Hepatic stellate cell (primary cell): ENCODE measurements at regions not wholly inside any gene's neighbourhood (a gene's known extent, or its start where the extent isn't known, plus 50 kb on each side); places are given as distances from the start of the nearest gene placed in this dataset.

ENCODE experiments used
- DNase-seq: peaks from one replicate; pipeline ENCODE4 v3.0.0; 2011; ENCODE audit warnings: low spot score

DNA sequence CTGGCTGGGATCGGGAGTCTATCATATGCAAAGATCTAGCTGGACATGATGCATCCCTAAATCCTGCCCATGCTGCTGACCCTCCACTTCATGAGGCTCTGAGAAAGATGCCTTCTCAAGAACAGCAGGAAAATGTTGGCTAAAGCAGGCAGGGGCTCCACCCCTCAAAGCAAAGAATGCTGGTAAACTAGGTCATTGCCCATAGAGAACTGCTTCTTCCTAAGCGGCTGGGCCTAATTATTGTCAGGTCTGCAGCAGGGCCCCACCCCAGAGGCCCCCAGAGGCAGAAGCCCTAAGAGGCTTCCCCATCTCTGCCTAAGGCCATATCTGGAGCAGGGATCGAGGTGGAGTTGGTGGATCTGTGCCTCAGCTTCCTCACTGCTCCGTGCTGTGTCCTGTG lies 447.4 kb upstream of the PROK2 start:
- no peak for DNase-seq

DNA sequence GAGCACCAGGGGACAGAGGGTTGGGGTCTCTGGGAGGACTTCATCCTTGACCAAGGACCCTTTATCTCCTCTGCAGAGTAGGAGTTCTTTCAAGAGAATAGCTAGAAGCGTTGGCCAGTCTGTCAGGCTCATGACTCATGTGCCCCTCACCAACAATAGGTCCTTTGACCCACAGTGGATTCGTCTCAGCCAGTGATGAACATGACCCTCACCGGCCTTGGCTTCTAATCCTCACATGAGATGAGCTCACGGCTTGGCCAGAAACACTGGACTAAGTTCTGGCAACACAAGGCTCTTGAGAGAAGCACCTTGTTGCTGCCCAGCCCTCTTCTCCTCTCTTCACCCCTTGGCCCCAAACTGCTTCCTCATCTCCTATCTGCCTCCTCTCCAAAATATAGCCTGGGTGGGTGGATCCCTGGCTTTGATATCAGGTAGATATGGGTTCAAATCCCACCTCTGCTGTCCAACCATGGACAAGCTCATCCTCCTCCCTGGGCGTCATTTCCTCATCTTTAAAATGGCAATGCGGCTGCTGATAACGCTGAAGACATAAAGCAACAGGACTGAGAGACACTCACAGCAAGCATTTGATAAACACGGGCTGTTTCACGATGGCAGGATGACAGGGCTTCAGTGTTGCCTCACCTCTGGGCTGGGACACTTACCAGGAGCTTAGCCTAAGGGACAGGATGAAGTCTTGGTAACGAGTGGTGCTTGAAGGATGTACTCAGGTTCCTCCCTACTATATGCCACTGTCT lies 446.7 kb upstream of the PROK2 start:
- no peak for DNase-seq

DNA sequence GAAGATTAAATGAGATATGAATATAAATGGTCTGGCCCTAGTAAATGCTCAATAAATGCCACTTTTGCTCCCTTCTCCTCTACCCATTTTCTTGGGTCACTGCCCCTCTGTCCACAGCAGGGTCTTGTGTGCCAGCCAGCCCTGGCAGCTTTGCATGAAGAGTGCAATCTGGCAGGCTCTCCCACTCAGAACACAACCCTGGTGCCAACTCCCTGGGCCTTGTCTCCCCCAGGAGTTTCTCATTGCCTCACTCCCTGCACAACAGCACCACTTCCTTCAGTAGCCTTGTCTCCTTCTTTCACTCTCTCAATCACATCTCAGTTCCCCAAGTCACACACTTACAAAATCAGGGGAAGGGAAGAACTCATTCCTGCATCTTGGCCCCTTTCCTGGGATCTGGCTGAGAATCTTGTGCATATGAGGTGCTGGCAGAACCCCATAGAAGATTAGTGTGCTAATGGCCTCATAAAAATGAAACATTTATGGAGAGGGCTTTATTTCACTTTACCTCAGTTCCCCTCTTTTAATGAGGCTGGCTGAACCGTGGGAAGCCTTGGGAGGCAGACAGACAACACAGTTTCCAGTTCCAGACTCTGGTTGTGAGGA lies 445.9 kb upstream of the PROK2 start:
- no peak for DNase-seq

DNA sequence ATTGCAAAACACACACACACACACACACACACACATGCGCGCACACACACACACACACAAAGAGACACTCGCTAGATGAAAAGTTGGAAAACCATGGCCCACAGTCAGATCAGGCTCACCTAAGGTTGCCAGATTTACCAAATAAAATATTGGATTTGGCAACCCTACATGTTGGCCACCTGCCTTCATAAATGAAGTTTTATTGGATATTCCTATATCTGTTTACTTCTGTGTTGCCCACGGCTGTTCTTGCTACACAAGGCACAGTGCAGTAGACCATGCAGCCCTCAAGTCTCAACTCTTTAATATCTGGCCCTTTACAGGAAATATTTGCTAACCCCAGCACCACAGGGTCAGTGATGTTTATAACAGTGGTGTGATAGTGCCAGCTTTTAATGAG lies 445.0 kb upstream of the PROK2 start:
- no peak for DNase-seq

DNA sequence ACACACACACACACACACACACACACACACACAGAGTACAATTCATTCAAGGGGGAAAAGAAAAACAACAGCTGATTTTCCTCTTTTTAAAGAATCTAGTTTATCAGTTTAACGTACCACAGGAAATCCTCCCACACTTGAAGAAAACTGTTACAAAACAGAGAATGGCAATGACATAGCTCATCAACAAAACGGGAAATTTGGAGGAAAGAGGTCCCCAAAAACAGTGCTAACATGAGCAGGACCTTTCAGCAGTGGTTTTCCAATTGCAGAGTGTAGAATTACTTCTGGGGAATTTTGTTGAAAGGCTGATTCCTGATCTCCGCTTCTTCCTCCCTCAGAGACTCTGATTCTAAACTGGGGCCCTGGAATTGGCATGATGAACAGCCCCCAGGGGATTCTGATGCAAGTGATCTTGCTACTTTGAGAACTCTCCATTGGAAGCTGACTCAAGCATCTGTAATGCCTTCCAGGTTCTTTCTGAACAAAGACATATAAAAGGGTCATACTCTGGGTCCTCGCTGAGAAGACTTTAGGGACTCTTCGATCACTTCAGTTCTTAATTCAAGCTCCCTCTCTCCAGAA lies 442.6 kb upstream of the PROK2 start:
- DNase-seq: no peak

DNA sequence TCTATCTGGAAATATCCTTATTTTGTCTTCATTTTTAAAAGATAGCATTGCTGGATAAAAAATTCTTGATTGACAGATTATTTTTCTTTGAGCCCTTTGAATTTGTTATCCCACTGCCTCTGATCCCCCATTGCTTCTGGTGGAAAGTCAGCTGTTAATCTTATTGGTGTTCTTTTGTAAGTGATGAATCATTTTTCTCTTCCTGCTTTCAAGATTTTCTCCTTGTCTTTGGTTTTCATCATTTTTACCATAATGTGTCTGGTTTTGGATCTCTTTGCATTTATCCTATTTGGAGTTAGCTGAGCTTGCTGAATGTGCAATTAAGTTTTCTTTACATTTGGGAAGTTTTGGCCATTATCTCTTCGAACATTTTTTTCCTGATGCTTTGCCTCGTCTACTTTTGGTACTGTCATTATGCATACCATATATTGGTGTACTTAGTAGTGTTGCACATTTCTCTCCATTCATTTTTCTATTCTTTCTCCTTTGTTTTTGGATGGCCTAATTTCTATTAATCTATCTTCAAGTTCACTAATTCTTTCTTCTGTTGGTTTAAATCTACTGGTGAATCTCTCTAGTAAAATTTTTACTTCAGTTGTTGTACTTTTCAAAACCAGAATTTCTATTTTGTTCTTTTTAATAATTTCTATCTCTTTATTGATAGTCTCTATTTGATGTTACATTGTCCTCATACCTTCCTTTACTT lies 440.0 kb upstream of the PROK2 start:
- DNase-seq: no peak

DNA sequence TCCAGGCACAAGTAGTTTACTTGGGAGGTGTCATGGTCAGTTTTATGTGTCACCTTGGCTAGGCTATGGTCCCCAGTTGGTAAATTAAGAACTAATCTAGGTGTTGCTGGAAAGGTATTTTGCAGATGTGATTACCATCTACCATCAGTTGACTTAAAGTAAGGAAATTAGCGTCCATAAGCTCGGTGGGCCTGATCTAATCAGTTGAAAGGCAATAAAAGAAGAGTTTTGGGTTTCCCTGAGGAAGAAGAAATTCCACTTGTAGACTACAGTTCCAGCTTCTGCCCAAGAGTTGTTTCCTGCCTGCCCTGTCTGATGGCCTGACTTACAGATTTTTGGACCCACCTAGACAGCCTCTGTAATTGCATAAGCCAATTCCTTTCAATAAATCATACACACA lies 438.7 kb upstream of the PROK2 start:
- DNase-seq: no peak

DNA sequence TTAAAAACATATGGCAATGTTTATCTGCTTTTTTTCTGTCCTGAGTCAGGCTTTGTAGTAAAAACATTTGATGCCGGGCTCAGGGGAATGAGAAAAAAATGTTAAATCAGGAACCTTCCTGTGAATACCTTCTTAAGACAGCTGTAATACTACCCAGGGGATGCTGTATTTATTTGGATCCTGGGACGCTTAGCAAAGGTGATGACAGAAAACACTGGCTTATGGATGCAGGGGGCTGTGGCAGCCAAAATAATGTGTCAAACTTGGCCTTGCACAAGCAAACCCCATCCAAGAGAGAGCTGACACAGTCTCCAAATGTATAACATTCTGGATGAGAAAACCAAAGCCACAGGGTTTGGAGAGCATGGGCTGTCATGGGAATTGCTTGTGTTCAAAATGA lies 438.2 kb upstream of the PROK2 start:
- DNase-seq: no peak

DNA sequence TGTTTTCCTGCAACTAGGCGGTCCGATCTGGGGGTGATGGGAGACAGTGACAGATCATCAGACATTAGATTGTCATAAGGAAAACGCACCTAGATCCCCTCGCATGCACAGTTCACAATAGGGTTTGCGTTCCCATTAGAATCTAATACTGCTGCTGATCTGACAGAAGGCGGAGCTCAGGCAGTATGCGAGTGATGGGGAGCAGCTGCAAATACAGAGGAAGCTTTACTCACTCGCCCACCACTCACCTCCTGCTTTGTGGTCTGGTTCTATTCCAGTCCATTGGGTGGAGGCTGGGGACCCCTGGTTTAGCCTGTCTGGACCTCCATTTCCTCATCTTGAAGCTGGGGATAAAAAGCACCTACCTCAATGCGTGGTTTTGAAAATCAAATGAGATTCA lies 437.5 kb upstream of the PROK2 start:
- DNase-seq: no peak

DNA sequence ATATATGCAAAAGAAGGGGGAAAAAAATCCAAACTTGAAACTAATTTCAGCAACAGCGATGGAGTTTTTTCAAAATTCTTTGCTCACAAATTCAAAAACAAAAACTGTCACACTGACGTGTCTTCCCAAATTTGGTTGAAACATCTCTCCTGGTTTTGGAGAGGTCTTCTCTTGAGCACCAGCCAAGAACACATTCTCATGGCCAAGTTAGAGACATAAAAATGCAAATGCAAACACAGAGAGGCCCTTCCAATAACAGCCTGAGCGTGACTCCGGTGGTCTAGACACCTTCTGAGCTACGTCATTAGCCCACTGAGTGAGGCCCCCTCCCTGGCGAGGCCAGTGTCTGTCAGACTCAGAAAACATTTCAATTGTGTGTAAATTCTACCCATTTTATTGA lies 436.0 kb upstream of the PROK2 start:
- no peak for DNase-seq

DNA sequence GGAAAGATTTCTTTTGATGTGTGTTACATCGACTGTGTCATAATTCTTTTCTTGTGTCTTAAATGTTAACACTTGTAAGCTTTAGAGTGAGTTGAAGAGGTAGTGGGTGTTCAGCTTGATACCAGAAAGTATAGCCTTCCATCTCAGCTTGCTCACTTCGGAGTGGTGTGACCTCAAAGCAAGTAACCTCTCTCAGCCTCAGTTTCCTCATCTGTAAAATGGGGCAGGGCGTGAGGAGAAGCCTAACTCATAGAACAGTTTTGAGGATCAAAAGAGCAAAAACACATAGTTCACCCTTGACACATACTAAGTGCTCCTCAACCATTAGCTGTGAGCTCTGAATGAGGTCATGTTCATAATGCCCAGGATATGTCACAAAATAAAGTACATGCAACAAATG lies 434.8 kb upstream of the PROK2 start:
- DNase-seq: no peak

DNA sequence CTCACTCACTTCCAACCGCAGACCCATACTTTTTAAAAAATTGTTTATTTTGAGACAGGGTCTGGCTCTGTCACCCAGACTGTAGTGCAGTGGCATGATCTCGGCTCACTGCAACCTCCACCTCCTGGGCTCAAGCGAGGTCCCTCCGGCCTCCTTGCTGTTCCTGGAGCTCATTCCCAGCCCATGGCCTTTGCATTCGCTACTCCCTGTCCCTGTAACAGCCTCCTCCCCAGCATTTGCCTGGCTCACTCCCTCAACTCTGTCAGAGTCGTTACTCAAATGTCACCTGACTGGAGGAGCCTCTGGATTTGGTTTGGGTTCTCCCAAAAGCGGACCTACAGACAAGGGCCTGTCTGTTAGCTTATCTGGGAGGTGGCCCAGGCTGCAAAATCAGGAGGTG lies 432.6 kb upstream of the PROK2 start:
- DNase-seq: no peak

DNA sequence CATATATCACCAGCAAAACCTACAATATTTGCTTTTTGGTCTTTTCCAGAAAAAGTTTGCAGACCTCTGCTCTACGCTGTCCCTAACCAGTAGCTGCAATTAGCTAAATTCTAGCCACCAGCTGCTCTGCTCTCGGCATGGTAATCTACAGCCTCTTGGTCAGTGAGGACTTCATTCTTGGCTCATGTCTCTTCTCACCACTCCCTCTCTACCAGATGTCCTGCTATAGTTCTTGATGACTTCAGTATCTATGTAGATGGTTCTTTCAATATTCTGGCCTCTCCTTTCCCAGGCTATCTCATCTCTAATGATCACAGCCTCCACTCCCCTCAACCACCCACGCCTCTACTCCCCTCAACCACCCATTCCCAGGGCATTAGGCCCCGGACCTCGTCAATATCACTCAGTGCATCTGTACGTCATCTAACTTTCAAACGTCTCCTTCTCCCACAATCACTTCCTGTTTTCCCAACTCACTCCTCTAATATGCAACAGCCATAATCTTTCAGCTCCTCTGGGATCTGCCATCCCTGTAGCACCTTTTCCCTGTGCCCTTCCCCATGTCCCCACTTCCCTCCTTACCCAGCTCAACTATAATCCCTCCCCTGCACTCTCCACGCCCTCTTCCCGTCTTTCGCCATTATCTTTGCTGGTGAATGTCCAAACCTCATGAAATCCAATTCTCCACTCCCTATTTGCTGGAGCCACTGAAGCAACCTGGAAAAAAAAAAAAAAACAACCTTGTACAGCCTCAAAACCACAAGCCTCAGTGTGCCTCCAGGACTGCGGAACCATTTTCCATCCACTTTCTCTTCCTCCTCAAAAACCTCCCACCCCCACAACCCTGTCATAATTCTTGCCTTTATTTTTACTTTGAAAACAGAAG lies 429.4 kb upstream of the PROK2 start:
- DNase-seq: no peak

DNA sequence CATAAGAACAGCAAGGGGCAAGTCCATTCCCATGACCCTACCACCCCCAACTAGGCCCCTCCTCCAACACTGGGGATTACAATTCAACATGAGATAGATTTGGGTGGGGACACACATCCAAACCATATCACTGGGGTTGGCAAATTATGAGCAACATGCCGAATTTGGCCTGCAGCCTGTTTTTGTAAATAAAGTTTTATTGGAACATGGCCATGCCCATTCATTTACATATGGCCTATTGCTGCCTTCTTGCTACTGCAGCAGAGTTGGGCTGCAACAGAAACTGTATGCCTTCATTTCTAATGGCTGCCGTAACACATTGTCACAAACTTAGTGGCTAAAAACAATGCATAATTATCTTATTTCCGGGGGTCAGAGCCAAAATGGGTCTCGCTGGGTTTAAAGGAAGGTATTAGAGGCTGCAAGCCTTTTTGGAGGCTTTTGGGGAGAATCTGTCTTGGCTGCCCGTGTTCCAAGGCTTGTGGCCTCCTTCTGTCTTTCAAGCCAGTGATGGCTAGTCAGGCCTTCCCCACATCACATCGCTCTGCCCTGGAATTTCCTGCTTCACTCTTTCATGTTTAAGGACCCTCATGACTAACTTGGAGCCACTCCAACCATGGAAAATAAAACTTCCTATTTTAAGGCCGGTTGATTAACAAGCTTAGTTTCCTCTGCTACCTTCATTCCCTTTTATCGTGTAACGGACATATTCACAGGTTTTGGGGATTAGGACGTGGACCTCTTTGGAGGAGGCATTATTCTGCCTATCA lies 428.5 kb upstream of the PROK2 start:
- no peak for DNase-seq

DNA sequence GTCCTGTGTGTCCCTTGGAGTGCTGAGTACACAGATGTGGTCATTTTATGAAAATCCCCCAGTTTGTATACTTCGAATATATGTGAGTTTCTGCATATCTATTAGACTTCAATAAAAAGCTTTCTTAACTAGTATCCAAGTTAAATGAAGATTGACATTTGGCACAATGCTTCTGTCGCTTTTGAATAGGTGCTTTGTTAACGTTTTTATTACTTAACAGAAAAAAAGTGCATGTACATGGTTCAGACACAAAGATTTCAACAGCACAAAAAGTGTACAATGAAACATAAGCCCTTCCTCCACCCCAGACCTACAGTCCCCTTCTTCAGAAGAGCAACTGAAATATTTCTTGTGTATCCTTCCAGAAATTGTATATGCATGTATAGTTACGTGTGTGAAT lies 427.4 kb upstream of the PROK2 start:
- no peak for DNase-seq

DNA sequence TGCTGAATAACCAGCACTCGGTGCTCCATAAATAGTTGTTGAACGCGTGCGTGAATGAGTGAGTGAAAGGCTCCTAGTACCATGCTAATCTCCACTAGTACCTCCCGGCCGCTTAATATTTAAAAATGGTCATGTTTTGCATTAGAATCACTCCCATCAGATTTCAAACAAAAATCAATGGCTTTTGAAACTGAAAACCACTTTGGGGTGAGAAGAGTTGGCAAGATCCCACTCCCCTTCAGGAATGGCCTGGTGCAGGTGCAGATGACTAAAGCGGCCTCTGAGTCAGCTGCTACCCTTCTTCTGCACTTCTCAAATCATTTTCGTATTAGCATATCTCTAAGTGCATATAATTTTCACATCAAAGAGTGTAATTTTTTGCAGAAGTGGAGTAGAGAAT lies 425.3 kb upstream of the PROK2 start:
- no peak for DNase-seq

DNA sequence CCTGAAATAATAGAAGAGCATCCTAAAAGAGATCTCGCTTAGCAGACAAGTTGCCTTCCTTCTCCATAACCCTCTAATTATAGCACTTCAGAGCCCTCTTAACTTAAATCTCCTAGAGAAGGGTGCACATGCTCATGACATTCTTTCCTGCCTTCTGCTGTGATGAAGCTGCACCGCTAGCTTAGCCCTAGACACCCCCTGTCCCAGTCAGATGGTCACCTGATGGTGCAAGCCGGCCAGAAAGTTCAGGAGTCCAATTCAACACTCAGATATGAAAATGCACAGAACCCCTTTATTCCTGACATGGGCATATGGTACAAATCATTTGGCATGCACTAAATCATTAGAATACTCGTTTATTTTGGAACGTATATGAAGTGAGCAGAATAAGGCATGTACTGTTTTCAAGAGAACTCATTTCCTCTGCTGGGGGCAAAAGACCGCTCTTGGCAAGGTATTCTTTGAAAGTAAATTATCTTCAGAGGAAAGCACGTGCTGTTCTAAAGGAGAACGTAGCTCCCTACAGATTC lies 420.4 kb upstream of the PROK2 start:
- DNase-seq: no peak

DNA sequence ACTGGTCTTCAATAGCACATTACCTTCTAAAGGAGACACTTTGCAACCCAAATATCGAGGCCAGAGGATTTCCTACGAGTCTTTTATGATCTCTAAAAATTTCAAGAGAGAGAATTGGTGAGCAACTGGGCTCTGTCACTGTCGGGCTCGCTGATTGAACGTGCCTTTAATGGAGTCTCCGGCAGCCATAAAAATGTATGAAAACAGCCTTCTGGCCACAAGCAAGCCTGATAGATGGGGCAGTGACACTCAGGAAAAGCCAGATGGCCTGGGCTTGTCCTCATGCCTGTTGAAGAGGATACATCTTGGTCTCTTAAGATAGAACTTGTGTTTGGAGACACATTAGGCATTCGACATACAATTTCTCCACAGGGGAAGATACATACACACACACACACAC lies 419.5 kb upstream of the PROK2 start:
- no peak for DNase-seq

DNA sequence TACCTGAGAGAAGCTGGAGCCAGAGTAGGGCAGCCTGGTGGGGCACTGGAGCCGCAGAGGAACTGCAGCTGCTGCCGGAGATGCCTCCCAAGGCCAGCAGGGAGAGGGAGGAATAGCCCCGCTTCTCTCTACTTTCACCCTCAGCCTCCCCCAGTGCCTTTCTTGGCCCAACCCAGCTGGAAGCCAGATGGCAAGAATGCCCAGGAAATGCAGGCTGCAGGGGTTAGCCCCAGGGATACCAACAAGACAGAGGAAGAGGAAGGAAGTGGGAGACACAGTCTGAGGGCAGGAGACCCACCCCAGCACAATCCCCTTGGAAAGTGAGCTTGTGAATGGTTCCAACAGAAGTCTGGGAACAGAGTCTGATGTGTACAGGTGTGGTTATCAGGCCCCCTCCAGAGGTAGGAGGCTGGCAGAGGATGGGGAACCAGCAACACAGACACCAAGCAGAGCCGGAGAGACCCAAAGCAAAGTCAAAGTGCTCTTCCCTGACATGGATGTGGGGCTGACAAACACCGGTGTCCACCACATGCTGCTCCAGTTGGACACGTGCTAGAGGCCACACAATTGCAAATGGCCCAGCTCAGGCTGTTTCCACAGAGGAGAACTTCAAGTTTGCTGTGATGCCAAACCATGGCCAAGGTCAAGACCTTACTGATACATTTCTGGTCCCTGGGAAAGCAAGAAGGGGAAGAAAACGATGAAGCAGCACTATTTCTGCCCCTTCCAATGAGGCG lies 418.8 kb upstream of the PROK2 start:
- no peak for DNase-seq

DNA sequence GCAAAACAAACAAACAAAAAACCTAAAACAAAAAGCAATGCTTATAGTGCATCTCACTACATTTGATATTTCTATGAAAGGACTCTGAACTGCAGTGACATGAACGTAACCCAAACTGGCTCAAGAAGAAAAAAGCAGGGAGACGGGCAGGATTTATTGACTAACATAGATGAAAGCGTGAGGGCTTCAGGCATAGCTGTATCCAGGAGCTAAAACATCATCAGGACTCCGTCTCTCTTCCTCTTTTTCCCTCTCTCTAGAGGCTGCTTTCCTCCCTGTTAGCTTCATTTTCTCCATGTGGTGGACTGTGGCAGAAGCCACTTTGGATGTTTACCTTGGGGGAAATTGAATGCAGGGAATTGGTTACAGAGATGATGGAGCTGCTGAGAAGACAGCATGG lies 418.2 kb upstream of the PROK2 start:
- no peak for DNase-seq
